ENCODE measurements at regions not wholly inside any gene's neighbourhood (a gene's known extent, or its start where the extent isn't known, plus 50 kb on each side); places are given as distances from the start of the nearest gene placed in this dataset.

GRCh38 chr13:34523406-34523805 lies 418.7 kb upstream of the NBEA start:
- H3K4me3 ChIP-seq (ENCODE audit: low read depth, low read length), result no peak overlapping the region
- DNase-seq (ENCODE audit: low read depth), result no peak
- TF ChIP-seq CTCF (IDR thresholded peaks at IDR 0.05; ENCODE audit: low read depth, low read length, missing control alignments), result no peak

- no peak for DNase-seq (ENCODE audit: low read depth)
- H3K4me3 ChIP-seq (ENCODE audit: low read depth, low read length), result no peak overlapping the region
- no peak for TF ChIP-seq CTCF (IDR thresholded peaks at IDR 0.05; ENCODE audit: low read depth, low read length, missing control alignments)
Observed at GRCh38 chr13:34533941-34534340, 408.1 kb upstream of the NBEA start.

GRCh38 chr13:34542321-34542720 lies 399.7 kb upstream of the NBEA start:
- TF ChIP-seq CTCF (IDR thresholded peaks at IDR 0.05; ENCODE audit: low read depth, low read length, missing control alignments), result no peak
- DNase-seq (ENCODE audit: low read depth), result no peak
- no peak overlapping the region for H3K4me3 ChIP-seq (ENCODE audit: low read depth, low read length)

GRCh38 chr13:34543836-34544235 lies 398.2 kb upstream of the NBEA start:
- no peak for DNase-seq (ENCODE audit: low read depth)
- no peak overlapping the region for H3K4me3 ChIP-seq (ENCODE audit: low read depth, low read length)
- no peak for TF ChIP-seq CTCF (IDR thresholded peaks at IDR 0.05; ENCODE audit: low read depth, low read length, missing control alignments)

- DNase-seq (ENCODE audit: low read depth), result no peak
- TF ChIP-seq CTCF (IDR thresholded peaks at IDR 0.05; ENCODE audit: low read depth, low read length, missing control alignments), result no peak
- H3K4me3 ChIP-seq (ENCODE audit: low read depth, low read length), result no peak overlapping the region
Observed at GRCh38 chr13:34545461-34545860, 396.6 kb upstream of the NBEA start.

- no peak for TF ChIP-seq CTCF (IDR thresholded peaks at IDR 0.05; ENCODE audit: low read depth, low read length, missing control alignments)
- no peak for DNase-seq (ENCODE audit: low read depth)
- no peak overlapping the region for H3K4me3 ChIP-seq (ENCODE audit: low read depth, low read length)
Observed at GRCh38 chr13:34546344-34547250, 395.5 kb upstream of the NBEA start.

- H3K4me3 ChIP-seq (ENCODE audit: low read depth, low read length), result no peak overlapping the region
- TF ChIP-seq CTCF (IDR thresholded peaks at IDR 0.05; ENCODE audit: low read depth, low read length, missing control alignments), result no peak
- DNase-seq (ENCODE audit: low read depth), result no peak
Observed at GRCh38 chr13:34547929-34548328, 394.1 kb upstream of the NBEA start.

Measured in GM12864 (cell line).